ENCODE measurements at regions not wholly inside any gene's neighbourhood (a gene's known extent, or its start where the extent isn't known, plus 50 kb on each side); places are given as distances from the start of the nearest gene placed in this dataset.

DNA sequence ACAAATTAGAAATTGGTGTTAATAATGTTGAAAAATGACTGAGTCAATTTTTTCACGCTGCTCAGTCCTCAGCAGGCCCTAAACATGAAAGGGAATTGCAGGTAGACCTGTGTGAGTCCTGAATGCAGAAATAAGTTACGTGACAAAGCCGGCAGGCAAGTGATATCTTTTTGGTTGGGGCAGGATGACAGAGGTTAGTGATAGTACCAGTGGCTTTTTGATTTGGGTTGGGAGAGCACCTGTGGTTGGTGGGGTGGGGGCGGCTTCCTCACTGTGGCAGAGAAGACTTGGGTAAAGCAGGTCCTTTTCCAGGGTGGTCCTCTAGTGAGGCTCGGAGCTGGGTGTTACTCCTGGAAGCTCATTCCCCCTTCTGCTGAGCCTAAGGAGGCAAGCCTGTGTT is 164.7 kb downstream of the TMEM167A start:
- TF ChIP-seq, protein P1, sequence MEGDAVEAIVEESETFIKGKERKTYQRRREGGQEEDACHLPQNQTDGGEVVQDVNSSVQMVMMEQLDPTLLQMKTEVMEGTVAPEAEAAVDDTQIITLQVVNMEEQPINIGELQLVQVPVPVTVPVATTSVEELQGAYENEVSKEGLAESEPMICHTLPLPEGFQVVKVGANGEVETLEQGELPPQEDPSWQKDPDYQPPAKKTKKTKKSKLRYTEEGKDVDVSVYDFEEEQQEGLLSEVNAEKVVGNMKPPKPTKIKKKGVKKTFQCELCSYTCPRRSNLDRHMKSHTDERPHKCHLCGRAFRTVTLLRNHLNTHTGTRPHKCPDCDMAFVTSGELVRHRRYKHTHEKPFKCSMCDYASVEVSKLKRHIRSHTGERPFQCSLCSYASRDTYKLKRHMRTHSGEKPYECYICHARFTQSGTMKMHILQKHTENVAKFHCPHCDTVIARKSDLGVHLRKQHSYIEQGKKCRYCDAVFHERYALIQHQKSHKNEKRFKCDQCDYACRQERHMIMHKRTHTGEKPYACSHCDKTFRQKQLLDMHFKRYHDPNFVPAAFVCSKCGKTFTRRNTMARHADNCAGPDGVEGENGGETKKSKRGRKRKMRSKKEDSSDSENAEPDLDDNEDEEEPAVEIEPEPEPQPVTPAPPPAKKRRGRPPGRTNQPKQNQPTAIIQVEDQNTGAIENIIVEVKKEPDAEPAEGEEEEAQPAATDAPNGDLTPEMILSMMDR (conservative IDR thresholded peaks at IDR 0.05; ENCODE audit: low read length), result no peak
- TF ChIP-seq EZH2phosphoT487 (IDR thresholded peaks at IDR 0.05; ENCODE audit: borderline replicate concordance, low read depth, low read length), result no peak
